Heart right ventricle (tissue), 16 donors: ENCODE measurements at regions not wholly inside any gene's neighbourhood (a gene's known extent, or its start where the extent isn't known, plus 50 kb on each side); places are given as distances from the start of the nearest gene placed in this dataset.

Experiments used
- ATAC-seq, 8 donors: fragments of 200-7000 bp; cut with Tn5 transposase; one replicate each; pipeline ENCODE4 v1.9.1; 2020; ENCODE audit warnings: mild to moderate bottlenecking in 8 of 8, moderate library complexity in 8 of 8, moderate number of reproducible peaks in 1 of 8
- DNase-seq, 2 donors: peaks; one replicate each; pipeline ENCODE4 v3.0.0-alpha.2; 2020
- H3K27ac ChIP-seq, 10 donors: fragments of 200-600 bp; sonication (generic) in 2 of 10; one replicate each; pipeline versions ENCODE4 v1.5.0 to v1.8.0; 2020 to 2022; ENCODE audit warnings: mild to moderate bottlenecking in 3 of 10
- H3K27me3 ChIP-seq, 7 donors: fragments of 200-600 bp; one replicate each; pipeline ENCODE4 v1.8.0; 2021 to 2022; ENCODE audit warnings: mild to moderate bottlenecking in 2 of 7
- H3K36me3 ChIP-seq, 9 donors: fragments of 200-600 bp; sonication (generic) in 1 of 9; one replicate each; pipeline versions ENCODE4 v1.5.0 to v1.8.0; 2020 to 2022; ENCODE audit warnings: mild to moderate bottlenecking in 2 of 9
- H3K4me1 ChIP-seq, 9 donors: fragments of 200-600 bp; sonication (generic) in 1 of 9; one replicate each; pipeline versions ENCODE4 v1.5.0 to v1.8.0; 2020 to 2022; ENCODE audit warnings: mild to moderate bottlenecking in 4 of 9
- H3K4me3 ChIP-seq, 10 donors: fragments of 200-600 bp; sonication (generic) in 2 of 10; one replicate each; pipeline versions ENCODE4 v1.5.0 to v1.8.0; 2020 to 2022; ENCODE audit warnings: mild to moderate bottlenecking in 7 of 10, moderate library complexity in 2 of 10
- H3K9me3 ChIP-seq, 11 donors: fragments of 200-600 bp in 10 of 11; sonication (generic) in 2 of 11; one replicate each; pipeline versions ENCODE4 v1.5.0 to v1.8.0; 2013 to 2022; ENCODE audit warnings: mild to moderate bottlenecking in 2 of 11, control low read depth in 1 of 11, moderate library complexity in 1 of 11
- WGBS, 2 donors: extraction: QIAGEN DNeasy Blood & Tissue Kit; methylation state at CpG; one replicate each; pipeline ENCODE4 v1.1.7; 2013; ENCODE audit warnings: inconsistent platforms in 1 of 2; 5-methylcytosine and 5-hydroxymethylcytosine counted together
- intact Hi-C, 10 donors: fragments of 100-400 bp; cut with DNase I; formaldehyde crosslinking; loops; one replicate each; pipeline versions ENCODE4 v1.11.1 to v1.14.2; 2022
- TF ChIP-seq, protein P1 (sequence below), 9 donors: fragments of 200-600 bp; sonication (generic) in 2 of 9; IDR thresholded peaks; one replicate each; pipeline versions ENCODE4 v1.5.0 to v1.8.0; 2021 to 2022; ENCODE audit warnings: antibody characterized with exemption in 9 of 9, mild to moderate bottlenecking in 5 of 9, moderate library complexity in 1 of 9
- donor health status: Arrhythmogenic right ventricular cardiomyopathy.
- donor health status: ischemic (EF 13 %, LVEDD 7.1; RV severe dilation, severe dysfunction).
- donor health status: healthy with polysubstance abuse.
- donor health status: DM: no; HTN: yes; CAD: no.
- donor health status: DM: no; HTN: no; CAD: no.
- donor health status: ischemic (EF 25% LVEDD 6.9; RV normal size, moderate dysfunction).
- donor health status: ischemic (EF 25% LVEDD 5.7; RV mildly dilated, moderate dysfunction).
- donor health status: healthy.
- donor health status: DM: yes; HTN: yes; CAD: no.
- donor health status: Ischemic cardiomyopathy.
- donor health status: ischemic (EF 35%, LVEDD 5.7; RV mildly dilated, moderate dysfunction).
- donor health status: nonischemic (EF 11% LVEDD 7.7; RV severe dilation, severe dysfunction).
- donor health status: DM: yes; HTN: yes; CAD: no.
- donor health status: PGD.
- donor health status: ischemic (EF 29% LVEDD 5.4; RV normal size, mild dysfunction).
- donor health status: nonischemic (EF 23%, LVEDD 6.1; RV moderate dilation, normal function).

DNA sequence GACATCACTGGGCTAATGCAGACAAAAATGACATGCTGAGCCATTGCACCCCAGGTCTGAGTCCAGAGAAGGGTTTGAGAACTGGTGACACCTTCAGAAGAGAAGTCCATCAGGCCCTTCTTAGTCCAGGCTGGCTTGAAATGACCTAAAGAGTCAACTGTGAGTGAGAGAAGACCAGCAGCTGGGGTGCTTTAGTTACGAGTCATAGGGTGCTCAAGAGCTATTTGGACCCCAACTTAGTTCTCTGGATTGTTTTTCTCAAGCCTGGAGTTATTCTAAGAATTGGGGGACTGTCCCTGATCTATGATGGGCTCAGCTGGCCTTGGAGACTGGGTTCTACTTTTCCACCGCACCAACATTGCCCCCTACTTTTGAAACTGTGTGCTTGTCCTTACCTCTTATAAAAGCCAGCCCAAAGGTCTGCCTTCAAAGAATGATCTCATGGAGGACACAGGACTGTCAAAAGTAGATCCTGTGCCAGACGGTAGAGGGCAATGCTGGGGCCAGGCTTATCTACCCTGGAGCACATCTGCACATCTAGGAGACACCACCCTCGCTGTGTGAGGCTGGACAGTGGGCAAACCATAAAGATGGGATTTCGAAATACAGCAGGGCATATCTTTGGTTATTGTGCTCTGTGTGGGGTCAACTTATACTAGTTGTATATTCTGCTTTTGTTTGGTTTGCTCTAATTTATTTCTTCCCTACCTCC is 333.0 kb upstream of the SLC14A2 start:
- H3K36me3 ChIP-seq = no peaks in the 10 kb centered on the region
- no peak for DNase-seq
- no peak overlapping the region for H3K4me3 ChIP-seq
- ATAC-seq = no peak
- no peaks in the 10 kb centered on the region for H3K4me1 ChIP-seq
- no peaks in the 10 kb centered on the region for H3K27me3 ChIP-seq
- TF ChIP-seq, protein P1, sequence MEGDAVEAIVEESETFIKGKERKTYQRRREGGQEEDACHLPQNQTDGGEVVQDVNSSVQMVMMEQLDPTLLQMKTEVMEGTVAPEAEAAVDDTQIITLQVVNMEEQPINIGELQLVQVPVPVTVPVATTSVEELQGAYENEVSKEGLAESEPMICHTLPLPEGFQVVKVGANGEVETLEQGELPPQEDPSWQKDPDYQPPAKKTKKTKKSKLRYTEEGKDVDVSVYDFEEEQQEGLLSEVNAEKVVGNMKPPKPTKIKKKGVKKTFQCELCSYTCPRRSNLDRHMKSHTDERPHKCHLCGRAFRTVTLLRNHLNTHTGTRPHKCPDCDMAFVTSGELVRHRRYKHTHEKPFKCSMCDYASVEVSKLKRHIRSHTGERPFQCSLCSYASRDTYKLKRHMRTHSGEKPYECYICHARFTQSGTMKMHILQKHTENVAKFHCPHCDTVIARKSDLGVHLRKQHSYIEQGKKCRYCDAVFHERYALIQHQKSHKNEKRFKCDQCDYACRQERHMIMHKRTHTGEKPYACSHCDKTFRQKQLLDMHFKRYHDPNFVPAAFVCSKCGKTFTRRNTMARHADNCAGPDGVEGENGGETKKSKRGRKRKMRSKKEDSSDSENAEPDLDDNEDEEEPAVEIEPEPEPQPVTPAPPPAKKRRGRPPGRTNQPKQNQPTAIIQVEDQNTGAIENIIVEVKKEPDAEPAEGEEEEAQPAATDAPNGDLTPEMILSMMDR (IDR thresholded peaks at IDR 0.05) = no peak
- H3K27ac ChIP-seq = no peak overlapping the region
- H3K9me3 ChIP-seq = no peaks in the 10 kb centered on the region
- 74 to 84% methylated on average over 5 of the region's 5 CpGs for WGBS, 2 donors
- intact Hi-C loops = no loop called here

DNA sequence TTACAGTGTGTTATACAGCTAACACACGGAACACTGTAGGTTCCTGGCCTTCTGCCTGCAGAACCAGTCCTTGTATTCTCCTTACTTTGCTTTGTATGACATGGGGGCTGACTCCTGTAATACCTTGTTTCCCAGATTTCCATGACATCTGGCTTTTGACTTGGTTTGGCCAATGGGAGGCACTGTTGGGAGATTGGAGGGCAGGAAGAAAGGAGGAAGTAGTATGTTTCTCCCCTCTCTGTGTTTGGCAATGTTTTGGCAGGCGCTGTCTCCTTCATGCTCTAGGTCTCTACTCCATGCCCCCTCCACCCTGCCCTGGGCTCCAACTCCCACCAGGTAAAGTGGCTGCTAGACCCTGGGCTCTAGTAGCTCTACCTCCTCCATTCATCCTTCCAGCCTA is 331.1 kb upstream of the SLC14A2 start:
- ATAC-seq = no peak
- Histone ChIP-seq H3K27me3 (no peaks in the 10 kb centered on the region), H3K36me3 (no peaks in the 10 kb centered on the region), H3K27ac (no peak overlapping the region), H3K4me3 (no peak overlapping the region), H3K9me3 (no peaks in the 10 kb centered on the region), H3K4me1 (no peaks in the 10 kb centered on the region)
- WGBS, 2 donors = 87 to 89% methylated on average over 2 of the region's 2 CpGs
- TF ChIP-seq, protein P1 (IDR thresholded peaks at IDR 0.05) = no peak
- DNase-seq = no peak
- intact Hi-C loops = no loop called here

DNA sequence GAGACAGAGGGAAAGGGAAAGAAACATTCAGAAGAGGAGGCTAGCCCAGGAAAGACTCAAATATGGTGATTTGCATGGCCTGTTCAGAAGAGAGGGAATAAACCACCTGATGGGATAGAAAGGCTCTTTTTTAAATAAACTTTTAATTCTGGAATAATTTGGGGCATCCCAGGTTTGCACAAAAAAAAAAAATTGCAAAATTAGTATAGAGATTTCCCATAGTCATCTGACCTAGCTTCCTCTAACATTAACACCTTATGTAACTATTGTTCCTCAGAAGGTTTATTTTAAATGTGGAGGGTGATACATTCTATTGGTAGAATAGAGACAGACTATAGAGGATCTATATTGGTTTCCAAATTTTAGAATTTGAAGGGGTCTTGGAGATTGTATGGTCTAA is 330.4 kb upstream of the SLC14A2 start:
- no peaks in the 10 kb centered on the region for H3K9me3 ChIP-seq
- no peaks in the 10 kb centered on the region for H3K36me3 ChIP-seq
- no peaks in the 10 kb centered on the region for H3K27me3 ChIP-seq
- DNase-seq (no peak), ATAC-seq (no peak)
- TF ChIP-seq, protein P1 (IDR thresholded peaks at IDR 0.05) = no peak
- no peak overlapping the region for H3K27ac ChIP-seq
- no peak overlapping the region for H3K4me3 ChIP-seq
- intact Hi-C loops = no loop called here
- H3K4me1 ChIP-seq = no peaks in the 10 kb centered on the region

DNA sequence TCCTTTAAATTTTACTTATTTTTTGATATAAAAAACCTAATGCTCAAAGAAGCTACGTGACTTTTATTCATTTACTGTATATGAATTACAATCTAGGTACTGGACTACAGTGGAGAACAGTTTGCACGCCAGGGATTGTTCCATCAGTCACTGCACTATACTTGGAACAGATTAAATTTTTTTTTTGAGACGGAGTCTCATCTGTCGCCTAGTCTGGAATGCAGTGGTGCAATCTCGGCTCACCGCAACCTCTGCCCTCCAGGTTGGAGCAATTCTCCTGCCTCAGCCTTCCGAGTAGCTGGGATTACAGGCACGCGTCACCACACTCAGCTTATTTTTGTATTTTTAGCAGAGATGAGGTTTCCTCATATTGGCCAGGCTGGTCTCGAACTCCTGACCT is 330.0 kb upstream of the SLC14A2 start:
- no peaks in the 10 kb centered on the region for H3K4me1 ChIP-seq
- DNase-seq = no peak
- H3K4me3 ChIP-seq = no peak overlapping the region
- ATAC-seq = no peak
- intact Hi-C loops = no loop called here
- no peak overlapping the region for H3K27ac ChIP-seq
- WGBS, 2 donors = 78 to 86% methylated on average over 10 of the region's 10 CpGs
- H3K36me3 ChIP-seq = no peaks in the 10 kb centered on the region
- TF ChIP-seq, protein P1 (IDR thresholded peaks at IDR 0.05) = no peak
- H3K9me3 ChIP-seq = no peaks in the 10 kb centered on the region
- H3K27me3 ChIP-seq = no peaks in the 10 kb centered on the region
